NCI-H69 (cell line): ENCODE measurements at regions not wholly inside any gene's neighbourhood (a gene's known extent, or its start where the extent isn't known, plus 50 kb on each side); places are given as distances from the start of the nearest gene placed in this dataset.

Experiments
- DNase-seq: peaks from one replicate; lab custom pipeline; 2025; lab: John Stamatoyannopoulos, UW

DNA sequence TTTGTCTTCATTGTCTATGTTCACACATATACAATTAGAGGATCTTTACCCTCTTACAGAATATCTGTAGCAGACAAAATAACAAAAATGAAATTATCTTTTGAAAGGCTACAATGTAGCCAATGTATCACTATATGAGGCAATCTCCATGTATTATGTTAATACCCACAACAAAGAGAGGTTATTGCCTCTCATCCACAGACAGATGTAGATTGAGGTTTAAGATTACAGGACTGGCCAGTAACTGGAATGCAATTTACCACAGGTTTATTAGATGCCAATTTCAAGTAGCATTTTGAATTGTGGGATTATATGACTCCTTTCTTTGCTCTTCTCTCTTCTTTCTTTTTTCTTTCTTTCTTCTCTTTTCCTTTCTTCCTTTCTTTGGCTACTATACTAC is 242.6 kb downstream of the ANKRD50 start:
- no peak for DNase-seq

DNA sequence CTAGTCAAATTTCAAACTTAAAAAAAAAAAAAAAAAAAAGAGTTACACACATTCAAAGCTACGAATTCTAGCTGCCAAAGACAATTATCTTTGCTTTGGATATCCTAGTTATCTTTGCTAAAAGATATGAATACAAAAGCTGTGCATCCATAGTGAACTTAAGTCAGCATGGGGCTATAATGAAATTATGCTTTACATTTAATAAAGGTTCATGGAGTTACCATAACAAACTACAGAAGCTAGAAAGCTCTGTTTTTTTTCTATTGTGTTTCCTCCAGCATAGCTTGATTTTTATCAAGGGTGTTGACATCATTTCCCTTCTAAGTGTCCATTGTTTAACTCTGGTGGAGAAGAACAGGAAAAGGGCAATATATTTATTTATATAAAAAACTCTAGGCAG is 234.1 kb downstream of the ANKRD50 start:
- DNase-seq, result no peak

DNA sequence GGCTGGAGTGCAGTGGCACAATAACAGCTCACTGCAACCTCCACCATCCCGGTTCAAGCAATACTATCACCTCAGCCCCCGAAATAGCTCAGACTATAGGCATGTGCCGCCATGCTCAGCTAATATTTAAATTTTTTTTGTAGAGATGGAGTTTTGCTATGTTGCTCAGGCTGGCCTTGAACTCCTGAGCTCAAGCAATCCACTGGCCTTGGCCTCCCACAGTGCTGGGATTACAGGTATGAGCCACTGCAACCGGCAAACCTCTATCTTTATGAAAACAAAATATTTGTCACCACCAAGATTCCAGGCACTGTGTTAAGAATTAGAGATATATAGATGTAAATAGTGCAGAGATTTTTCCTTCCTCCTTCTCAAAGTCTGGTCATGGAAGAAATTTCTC is 232.5 kb downstream of the ANKRD50 start:
- no peak for DNase-seq

DNA sequence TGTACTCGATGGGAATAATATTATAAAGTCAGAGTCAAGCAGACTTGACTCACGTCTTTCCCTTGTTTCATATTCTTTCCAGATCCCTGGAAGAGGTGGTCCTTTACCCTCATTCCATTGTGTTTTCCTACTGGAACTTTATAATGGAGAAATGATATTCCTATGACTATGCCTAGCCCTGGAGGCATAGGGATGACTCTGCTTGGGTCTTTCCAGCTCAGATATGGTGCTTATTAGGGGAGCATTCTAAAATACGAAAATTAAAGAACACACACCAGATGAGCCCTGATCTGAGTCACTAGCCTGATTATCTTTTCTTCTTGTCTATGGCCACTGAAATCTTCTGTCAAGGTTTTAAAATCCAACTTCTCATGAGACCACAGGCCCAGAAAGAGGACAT is 231.4 kb downstream of the ANKRD50 start:
- DNase-seq, result no peak

DNA sequence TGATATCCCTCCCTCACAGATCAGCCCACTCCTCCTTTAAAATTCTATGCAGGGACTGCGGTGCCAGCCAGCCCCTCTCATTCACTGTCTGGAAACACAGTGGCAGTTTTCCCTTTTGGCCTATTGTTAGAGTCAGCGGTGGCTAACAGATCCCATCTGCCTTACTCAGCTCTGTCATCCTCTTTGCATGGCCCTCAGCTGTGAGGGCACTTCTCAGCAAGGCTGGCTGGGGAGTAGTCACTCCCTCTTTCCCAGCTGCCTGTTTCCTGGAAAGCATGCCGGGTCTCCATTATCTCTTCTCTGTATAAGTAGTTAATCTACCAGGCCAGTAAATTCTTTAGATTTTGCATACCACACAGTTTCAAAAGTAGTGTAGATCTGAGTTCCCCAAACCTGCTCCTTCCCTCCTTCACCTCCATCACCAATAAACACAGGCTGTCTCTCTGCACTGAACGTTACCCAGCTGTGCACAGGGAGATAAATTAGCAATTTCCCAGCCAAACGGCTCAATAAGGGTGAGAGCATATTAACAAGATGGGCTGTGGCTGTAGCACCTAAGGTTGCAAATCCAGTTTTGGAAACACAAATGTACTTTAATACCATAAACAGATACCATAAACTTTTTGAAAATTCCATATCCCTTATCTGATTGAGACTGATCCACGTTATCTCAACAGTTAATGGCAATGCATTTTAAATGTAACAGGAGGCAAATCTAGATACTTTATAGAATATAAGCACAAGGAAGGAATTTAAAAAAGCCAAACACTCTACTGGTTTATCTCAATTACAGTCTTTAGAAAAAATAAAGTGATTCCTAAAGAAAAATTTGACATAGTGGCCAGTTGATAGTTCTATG is 229.3 kb downstream of the ANKRD50 start:
- DNase-seq, result peak; percentile 87

DNA sequence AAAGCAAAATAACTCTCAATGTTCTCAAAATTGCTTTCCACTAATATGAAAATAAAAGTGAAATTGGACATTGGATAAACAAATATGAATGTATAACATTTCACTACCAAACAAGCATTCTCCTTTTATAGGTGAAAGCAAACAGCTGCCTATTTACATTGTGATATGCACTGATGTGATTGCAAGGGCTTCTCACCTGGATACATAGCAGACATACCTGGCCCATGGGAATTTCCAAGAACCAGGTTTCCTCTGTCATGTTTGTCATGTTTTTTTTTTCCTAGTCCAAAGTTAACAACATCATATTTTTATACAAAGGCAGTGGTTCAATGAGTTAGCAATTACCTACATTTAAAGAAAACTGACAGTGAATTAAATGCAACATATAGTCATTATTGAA is 228.5 kb downstream of the ANKRD50 start:
- DNase-seq, result peak; percentile 58

DNA sequence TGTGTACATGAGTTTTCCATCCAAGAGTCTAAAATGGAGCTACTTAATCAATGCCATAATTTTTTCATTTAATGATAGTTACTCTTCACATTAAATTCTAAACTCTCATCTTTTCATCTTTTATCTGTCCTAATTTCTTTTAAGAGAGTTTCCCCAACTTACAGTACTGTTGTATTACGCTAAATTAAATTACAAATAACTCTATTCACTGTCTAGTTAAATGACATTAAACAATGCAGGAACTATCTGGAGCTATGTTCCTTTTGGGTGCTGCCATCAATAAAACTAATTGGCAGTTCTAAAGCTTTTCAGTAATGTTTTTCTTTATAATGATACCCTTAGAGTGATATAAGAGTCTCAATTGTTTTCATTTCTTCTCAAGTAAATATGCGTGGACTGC is 227.6 kb downstream of the ANKRD50 start:
- peak; percentile 42 for DNase-seq

DNA sequence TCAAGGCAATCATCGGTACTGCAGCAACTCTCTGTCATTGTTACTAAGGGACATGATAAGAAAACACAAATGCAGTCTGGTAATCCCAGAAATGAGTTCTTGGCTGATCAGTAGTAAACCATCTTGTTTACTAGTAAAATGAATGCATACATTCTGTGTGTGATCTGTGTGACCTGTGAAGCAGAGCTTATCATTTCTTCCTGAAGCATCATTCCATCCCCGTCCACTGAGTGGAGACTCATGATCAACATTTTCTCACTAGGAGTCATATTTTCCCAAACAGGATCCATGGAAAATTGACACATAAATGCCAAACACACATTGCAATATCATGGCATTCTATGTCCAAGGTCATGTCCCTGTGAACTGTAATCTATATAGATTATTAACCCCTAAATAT is 226.1 kb downstream of the ANKRD50 start:
- no peak for DNase-seq

DNA sequence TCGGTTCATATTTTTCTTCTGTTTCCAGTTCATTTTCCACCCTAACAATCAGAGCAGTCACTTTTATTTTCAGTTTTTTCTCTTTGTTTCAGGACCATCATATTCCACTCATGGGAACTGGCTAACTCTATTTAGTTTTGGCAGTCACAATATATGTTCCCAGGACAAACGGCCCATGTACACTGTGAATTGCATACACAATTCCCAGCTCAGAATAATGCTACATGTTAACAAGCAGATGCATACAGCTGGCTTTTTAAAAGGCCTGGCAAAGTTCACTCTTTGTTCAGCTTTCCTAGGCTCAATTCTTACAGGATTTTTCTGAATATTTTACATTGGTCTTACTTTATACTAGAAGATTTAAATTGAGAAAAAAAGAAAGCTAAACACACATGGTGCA is 224.9 kb downstream of the ANKRD50 start:
- no peak for DNase-seq

DNA sequence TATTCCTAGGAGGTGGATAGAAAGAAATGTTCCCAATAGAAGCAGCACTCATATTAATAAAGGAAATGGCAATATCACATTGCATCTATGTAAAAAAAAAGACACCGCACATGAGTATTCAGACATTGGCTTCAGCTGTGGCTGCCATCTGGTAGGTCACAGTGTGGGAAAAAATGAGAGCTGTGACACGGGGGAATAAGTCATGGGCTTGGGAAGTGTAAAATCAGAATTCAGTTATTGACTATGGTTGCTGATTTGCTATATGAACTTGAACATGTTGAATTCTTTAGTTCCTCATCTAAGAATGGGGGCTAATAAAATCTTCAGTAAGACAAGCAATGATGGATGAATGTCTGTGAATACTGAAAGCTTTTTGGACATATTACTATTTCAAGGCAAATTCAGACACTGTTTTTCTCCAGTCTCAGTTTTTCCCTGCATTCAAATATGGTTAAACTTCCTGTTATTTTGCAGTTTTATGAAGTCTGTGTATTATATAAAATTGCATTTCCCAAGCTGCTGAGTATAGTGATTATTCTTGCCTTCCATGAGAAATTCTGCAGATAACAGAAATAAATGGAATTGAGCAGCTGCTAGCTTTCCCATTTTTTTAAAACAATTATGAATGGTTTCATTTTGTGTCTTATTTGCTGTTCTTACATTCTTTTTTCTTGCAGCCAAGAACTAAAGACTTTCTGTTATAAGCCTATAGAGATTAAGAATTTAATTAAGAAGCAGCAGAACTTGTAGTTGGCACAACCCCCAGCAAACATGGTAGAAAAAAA is 221.0 kb downstream of the ANKRD50 start:
- no peak for DNase-seq

DNA sequence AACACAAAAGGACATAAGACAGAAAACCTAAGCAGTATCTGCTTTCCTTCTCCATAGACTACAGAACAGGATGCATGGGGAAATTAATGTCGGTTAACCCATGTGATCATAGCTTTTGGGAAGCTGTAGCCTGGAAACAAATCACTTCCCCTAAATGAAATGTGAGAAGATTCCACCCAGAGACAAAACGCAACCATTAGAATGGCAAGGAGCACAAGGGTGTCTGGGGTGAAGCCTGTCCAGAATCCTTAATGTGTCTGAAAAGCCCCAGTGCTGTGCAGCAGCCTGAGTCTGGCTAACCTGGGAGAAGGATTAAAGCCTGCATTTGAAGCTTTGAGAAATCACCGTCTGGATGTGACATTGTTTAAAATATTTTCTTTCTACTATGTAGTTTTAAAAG is 213.3 kb downstream of the ANKRD50 start:
- peak; percentile 82 for DNase-seq

DNA sequence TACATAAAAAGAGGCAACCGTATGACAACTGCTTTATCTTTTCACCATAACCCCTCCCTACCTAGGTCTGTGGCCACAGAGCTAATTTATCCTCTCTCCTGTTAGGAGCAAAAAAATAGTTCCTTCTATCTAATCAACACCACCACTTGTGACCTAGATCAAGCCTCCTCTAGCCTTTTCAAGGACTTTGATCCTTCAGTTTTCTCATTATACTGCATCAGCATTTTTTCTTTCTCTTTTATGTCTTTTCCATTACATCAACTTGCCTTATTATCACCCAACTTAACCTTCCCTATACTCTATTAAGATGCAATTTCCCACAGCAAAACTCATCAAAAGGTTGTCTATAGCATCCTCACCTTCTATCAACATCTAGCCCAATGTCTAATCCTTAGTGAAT is 211.0 kb downstream of the ANKRD50 start:
- DNase-seq, result no peak

DNA sequence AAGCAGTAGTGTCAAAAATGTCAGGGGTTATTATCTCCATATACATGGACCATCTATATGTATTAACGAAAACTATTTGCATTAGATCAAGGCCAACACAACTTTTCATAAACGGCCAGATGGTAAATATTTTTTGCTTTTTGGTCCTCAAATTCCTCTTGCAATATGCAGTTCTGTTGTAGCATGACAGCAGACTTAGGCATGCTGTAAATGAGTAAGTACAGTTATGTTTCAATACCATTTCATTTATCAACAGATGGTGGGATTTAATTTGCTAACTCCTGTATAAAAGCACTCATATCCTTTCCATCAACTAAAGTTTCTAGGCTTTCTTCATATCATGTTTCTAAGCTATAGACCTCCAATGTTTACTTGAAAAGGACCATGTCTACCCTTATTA is 208.1 kb downstream of the ANKRD50 start:
- no peak for DNase-seq

DNA sequence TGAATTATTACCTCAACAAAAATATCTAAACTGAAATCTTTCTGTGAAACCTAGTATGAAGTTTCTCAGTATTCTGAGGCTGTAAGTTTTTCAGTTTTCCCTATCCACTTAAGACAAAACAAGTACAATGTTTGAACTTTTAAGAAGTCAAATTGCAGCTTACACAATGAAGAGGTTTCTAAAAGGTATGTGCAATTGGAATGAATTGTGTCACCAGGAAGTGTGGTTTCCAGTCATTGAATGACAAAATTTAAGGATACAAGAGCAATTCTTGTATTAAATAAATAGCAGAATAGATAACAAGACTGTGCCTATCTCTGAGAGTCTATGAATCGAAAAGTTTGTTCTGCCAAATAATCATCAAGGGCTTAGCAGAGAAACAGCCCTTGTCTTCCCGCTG is 207.3 kb downstream of the ANKRD50 start:
- DNase-seq, result no peak

DNA sequence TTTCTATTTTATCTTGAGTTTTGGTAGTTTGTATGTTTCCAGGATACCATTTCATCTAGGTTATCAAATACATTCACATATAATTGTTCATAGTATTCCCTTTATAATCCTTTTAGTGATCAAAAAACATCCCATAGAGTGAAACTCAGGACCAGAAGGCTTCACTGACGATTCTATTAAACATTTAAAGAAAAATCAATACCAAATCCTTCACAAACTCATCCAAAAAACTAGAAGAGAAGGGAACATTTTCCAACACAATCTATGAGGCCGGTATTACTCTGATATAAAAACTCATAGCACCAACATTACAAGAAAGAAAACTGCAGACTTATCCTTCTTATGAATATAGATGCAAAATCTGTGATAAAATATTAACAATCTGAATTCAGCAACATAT is 203.4 kb downstream of the ANKRD50 start:
- no peak for DNase-seq

DNA sequence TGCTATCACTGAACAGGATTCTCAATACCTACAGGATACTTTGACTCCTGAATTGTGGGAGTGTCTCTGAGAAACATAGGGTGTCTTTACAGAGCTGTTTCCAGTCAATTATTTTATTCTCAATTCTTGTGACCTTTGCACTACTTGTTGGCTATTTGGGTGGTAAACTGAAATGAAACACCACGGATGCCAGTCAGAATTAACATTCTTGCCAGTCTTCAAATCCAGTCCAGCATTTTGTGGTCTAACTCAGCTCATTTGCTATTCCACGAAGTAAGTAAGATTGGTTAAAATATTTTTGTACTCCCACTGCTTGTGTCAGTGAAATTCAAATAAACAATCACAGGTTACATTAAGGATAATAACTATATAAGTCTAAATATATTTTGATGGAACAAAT is 197.9 kb downstream of the ANKRD50 start:
- no peak for DNase-seq

DNA sequence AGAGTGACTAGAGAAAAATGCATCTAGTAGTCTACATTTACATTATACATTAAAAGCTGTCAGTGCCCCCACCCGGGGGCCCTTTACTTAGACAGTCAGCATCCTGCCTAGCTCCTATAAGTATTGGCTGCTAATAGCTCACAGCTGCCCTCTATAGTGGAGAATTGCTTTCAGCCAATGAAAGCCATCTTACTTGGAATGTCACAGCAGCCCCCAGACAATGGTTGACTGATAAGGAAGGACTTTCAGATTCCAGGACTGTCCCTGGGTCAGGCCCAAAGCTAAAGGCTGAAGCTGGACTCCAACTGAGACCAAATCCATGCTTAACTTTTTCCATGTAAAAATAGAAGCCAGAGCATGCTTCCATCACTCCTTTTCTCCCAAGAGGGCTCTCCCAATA is 196.9 kb downstream of the ANKRD50 start:
- DNase-seq, result no peak

DNA sequence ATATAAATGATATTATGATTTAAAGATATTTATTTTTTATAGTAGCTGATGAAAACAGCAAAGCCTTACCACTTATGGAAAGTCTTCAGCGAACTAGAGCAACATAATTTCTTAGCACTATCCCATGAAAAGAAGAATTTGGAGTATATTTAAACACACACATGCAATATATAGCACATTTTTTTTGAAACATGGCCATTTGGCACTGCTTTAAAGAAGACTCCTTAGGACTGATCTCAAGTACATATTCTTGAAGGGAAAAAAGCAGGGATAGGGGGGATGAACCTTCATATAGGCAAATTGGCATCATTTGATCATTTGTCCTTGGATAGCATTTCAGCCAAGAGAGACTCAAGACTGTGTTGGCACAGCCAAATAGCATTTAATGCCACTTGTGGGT is 193.3 kb downstream of the ANKRD50 start:
- DNase-seq, result no peak

DNA sequence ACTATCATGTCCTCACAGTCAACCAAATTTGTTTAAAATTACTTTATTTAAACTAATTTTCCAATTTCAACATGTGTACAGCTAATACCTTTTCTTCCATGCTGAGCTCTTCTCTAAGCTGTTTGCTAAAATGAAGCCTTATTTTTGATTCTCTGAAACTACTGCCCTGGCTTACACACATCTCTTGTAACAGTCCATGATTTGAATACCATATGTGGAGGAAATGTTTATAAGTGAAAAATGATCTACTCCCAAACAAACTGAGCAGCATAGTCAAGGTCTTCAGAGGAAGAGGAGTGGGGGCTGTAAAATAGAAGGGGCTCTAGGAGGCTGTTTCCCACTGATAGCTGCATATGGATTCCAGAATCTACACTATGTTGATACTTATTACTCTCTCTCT is 188.7 kb downstream of the ANKRD50 start:
- DNase-seq, result no peak

DNA sequence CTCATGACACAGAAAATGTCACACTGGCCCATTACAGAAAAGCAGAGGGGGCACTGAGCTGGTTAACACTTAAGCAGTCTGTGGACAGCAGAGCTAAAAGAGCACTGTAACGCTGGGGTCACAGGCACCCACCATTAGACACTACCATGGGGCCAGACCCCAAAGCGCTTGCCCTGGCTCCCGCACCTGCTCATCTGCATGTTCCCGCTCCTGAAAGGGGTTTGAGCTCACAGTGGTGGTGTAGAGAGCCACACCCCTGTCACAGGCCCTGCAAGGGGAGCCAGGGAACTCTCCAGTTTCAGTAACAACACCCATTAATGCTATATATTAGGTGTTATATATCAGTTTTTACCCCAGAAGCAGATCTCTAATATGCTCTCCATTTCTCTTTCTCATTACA is 187.0 kb downstream of the ANKRD50 start:
- DNase-seq, result no peak

DNA sequence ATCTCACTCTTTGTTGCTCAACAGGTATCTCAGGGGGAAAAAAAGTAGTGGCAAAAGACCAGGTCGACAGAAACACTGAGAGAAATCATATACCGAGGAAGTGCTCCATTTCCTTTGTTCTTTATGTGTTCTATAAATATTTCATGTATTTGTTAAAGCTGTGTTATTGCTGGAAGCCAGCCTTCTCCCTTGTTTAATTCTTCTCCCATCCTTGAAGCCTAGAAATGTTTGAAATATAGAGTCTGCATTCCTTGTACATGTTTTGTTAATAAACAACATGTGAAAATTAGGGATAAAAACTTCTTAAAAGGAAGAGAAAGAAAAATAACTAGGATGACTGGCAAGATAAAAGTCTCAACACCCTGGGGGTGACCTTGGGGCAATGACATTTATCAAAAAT is 186.2 kb downstream of the ANKRD50 start:
- peak; percentile 6 for DNase-seq

DNA sequence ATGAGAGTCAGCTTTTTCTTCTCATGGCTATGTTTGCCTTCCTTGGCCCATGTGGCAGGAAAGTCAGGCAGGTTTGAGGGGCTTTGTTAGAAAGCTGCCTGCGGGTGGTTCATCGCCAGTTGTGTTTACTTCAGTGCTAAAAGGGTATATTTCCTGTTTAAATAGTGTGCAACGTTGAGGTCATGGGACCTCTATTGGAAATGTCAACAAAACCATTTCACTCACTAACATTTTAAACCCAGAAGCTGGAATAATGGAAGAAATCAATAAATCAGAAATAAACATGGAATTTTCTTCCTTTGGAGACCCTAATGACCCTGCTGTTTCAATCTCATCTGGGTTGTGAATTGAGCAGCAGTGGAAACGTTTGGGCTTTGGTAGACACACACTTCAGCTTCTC is 185.8 kb downstream of the ANKRD50 start:
- DNase-seq, result peak; percentile 71

DNA sequence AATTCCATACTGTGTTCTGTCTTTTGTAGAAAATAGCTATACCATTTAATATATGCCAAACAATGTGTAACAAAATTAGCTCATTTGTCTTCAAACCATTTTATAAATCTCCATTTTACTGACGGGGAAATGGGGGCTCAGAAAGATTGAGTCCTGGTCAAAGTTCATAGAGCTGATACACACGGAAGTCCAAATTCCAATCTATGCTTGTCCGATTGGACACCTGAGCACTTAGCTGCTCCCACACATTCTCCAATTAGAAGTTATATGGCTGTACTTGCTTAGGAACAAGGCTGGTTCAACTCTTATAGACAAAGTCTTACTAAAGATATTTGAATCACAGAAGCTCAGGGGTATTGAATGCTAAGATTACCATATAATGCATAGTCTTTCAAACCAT is 185.2 kb downstream of the ANKRD50 start:
- DNase-seq, result no peak

DNA sequence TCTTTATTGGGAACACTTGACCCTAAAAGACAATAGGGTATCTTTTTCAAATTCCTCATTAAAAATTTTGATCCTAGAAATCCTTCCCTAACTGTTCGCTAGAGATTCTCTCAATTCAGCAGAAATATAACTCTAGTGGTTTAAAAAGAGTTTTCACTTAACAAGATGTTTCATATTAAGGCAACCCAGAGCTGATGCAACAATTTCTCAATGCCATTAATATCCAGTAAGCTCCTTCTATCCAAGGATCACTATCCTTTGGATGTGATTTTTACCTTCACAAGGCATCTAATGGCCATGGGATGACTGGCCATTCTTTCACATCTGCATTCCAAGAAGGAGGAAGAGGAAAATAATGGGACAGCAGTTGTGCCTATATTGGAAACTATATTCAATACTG is 183.4 kb downstream of the ANKRD50 start:
- no peak for DNase-seq
